22Rv1 (cell line): ENCODE measurements at regions not wholly inside any gene's neighbourhood (a gene's known extent, or its start where the extent isn't known, plus 50 kb on each side); places are given as distances from the start of the nearest gene placed in this dataset.

Experiments
- H3K27ac ChIP-seq: fragments of 450-650 bp; 2 replicates; pipeline ENCODE4 v1.5.1; 2017
- CTCF ChIP-seq: fragments of 450-650 bp; IDR thresholded peaks from 2 replicates; pipeline ENCODE4 v1.5.1; 2017; ENCODE audit warnings: mild to moderate bottlenecking
- ZFX ChIP-seq: fragments of 450-650 bp; IDR thresholded peaks from 2 replicates; pipeline ENCODE4 v1.6.1; 2017; ENCODE audit warnings: antibody characterized with exemption, borderline replicate concordance

GRCh38 chr9:105083256-105083655, 155.3 kb upstream of the ABCA1 start:
- TF ChIP-seq ZFX (no peak), CTCF (no peak)
- no peak overlapping the region for H3K27ac ChIP-seq

- no peak overlapping the region for H3K27ac ChIP-seq
- TF ChIP-seq ZFX (no peak), CTCF (no peak)
Observed at GRCh38 chr9:105087910-105088898, 156.2 kb upstream of the SLC44A1 start.

- no peak for TF ChIP-seq CTCF
- no peak for TF ChIP-seq ZFX
- H3K27ac ChIP-seq = no peak overlapping the region
Observed at GRCh38 chr9:105089874-105090273, 154.6 kb upstream of the SLC44A1 start.

- TF ChIP-seq ZFX (no peak), CTCF (no peak)
- no peak overlapping the region for H3K27ac ChIP-seq
Observed at GRCh38 chr9:105091004-105091640, 153.3 kb upstream of the SLC44A1 start.

- H3K27ac ChIP-seq = no peak overlapping the region
- TF ChIP-seq ZFX (no peak), CTCF (no peak)
Observed at GRCh38 chr9:105093685-105094084, 150.8 kb upstream of the SLC44A1 start.

- TF ChIP-seq ZFX = no peak
- no peak for TF ChIP-seq CTCF
Observed at GRCh38 chr9:105098370-105098769, 146.1 kb upstream of the SLC44A1 start.

GRCh38 chr9:105103776-105104175, 140.7 kb upstream of the SLC44A1 start:
- no peak overlapping the region for H3K27ac ChIP-seq
- TF ChIP-seq CTCF = no peak
- no peak for TF ChIP-seq ZFX

More at GRCh38 chr9:105098370-105098769, 146.1 kb upstream of the SLC44A1 start:
- H3K27ac ChIP-seq = no peak overlapping the region
